GM12892 (cell line): ENCODE measurements at regions not wholly inside any gene's neighbourhood (a gene's known extent, or its start where the extent isn't known, plus 50 kb on each side); places are given as distances from the start of the nearest gene placed in this dataset.

Experiments
- POLR2A ChIP-seq: IDR thresholded peaks from 2 replicates; pipeline ENCODE4 v1.6.1; 2011; ENCODE audit warnings: low read depth, low read length, control low read depth
- POLR2AphosphoS5 ChIP-seq: IDR thresholded peaks from 2 replicates; pipeline ENCODE4 v1.6.1; 2011; ENCODE audit warnings: low read depth, low read length, control low read depth

DNA sequence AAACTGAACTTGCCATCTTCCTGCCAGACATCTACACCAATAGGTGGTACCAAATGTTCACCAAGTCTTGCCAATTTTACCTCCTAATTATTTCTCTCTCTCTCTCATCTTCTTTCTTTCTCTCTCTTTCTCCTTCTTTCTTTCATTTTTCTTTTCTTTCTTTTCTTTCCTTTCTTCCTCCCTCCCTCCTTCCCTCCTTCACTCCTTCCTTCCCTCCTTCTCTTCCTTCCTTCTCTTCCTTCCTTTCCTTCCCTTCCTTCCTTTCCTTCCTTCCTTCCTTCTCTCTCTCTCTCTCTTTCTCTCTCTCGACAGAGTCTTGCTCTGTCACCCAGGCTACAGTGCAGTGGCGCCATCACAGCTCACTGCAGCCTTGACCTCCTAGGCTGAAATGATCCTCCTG lies 55.4 kb upstream of the PSMA6 start:
- TF ChIP-seq POLR2AphosphoS5 (no peak), POLR2A (no peak)
